Epithelial cell of proximal tubule (primary cell): ENCODE measurements at regions not wholly inside any gene's neighbourhood (a gene's known extent, or its start where the extent isn't known, plus 50 kb on each side); places are given as distances from the start of the nearest gene placed in this dataset.

Experiments
- DNase-seq: peaks from one replicate; pipeline ENCODE4 v3.0.0-alpha.2; 2011; ENCODE audit warnings: low read depth
- H3K4me3 ChIP-seq: 2 replicates; pipeline ENCODE4 v1.5.1; 2011; ENCODE audit warnings: low read depth, mild to moderate bottlenecking, low read length
- CTCF ChIP-seq: conservative IDR thresholded peaks from 2 replicates; pipeline ENCODE4 v1.5.1; 2012; ENCODE audit warnings: low read depth, mild to moderate bottlenecking, low read length

GRCh38 chr4:10816571-10816970 lies 132.0 kb upstream of the CLNK start:
- no peak for TF ChIP-seq CTCF
- H3K4me3 ChIP-seq = no peak overlapping the region
- DNase-seq = no peak

GRCh38 chr4:10811991-10812390 lies 127.4 kb upstream of the CLNK start:
- TF ChIP-seq CTCF = no peak
- no peak overlapping the region for H3K4me3 ChIP-seq
- no peak for DNase-seq

- no peak for DNase-seq
- TF ChIP-seq CTCF = no peak
- no peak overlapping the region for H3K4me3 ChIP-seq
These were observed 125.8 kb upstream of the CLNK start for GRCh38 chr4:10810411-10810810.

- no peak for DNase-seq
- TF ChIP-seq CTCF = no peak
- H3K4me3 ChIP-seq = no peak overlapping the region
These were observed 125.3 kb upstream of the CLNK start for GRCh38 chr4:10809905-10810304.

GRCh38 chr4:10808591-10808990 lies 124.0 kb upstream of the CLNK start:
- no peak for DNase-seq
- no peak for TF ChIP-seq CTCF
- H3K4me3 ChIP-seq = no peak overlapping the region

GRCh38 chr4:10806953-10807645 lies 122.5 kb upstream of the CLNK start:
- DNase-seq = no peak
- no peak overlapping the region for H3K4me3 ChIP-seq
- TF ChIP-seq CTCF = no peak

GRCh38 chr4:10803713-10804343 lies 119.3 kb upstream of the CLNK start:
- TF ChIP-seq CTCF = no peak
- H3K4me3 ChIP-seq = no peak overlapping the region
- DNase-seq = no peak
